ENCODE measurements at regions not wholly inside any gene's neighbourhood (a gene's known extent, or its start where the extent isn't known, plus 50 kb on each side); places are given as distances from the start of the nearest gene placed in this dataset.

- TF ChIP-seq ZBTB20 (tag by site-specific recombination; IDR thresholded peaks at IDR 0.05) (no peak), ZNF600 (tag by site-specific recombination; IDR thresholded peaks at IDR 0.05) (no peak), TCF7L2 (IDR thresholded peaks at IDR 0.05; ENCODE audit: borderline replicate concordance, low read depth, low read length) (no peak), KLF1 (tag by site-specific recombination; IDR thresholded peaks at IDR 0.05) (no peak), ZNF777 (tag by site-specific recombination; IDR thresholded peaks at IDR 0.05; ENCODE audit: borderline replicate concordance) (no peak), CTCF (tag by site-specific recombination; IDR thresholded peaks at IDR 0.05) (peak; percentile 41)
Measured at GRCh38 chr2:120520929-120521912, 175.3 kb downstream of the INHBB start.
